T-cell (primary cell): ENCODE measurements at regions not wholly inside any gene's neighbourhood (a gene's known extent, or its start where the extent isn't known, plus 50 kb on each side); places are given as distances from the start of the nearest gene placed in this dataset.

Source experiments
- ATAC-seq, 4 experiments: fragments of 200-7000 bp in 3 of 4; fragments of 150-1000 bp in 1 of 4; cut with Tn5 transposase; replicated peaks in 1 of 4; 1 replicate in 3 of 4; 2 replicates in 1 of 4; pipeline ENCODE4 v1.10.0; 2021; ENCODE audit warnings: moderate library complexity in 3 of 4, mild to moderate bottlenecking in 2 of 4, moderate number of reproducible peaks in 1 of 4
- CTCF ChIA-PET, 2 donors: fragments of 300-600 bp; sonication (Branson Sonifier 250); formaldehyde crosslinking; loops; one replicate each; lab custom pipeline; 2022; ENCODE audit warnings: antibody characterized with exemption in 2 of 2; lab: Charles Lee
- POLR2A ChIA-PET, 2 donors: fragments of 300-600 bp; sonication (Branson Sonifier 250); formaldehyde crosslinking; loops; one replicate each; lab custom pipeline; 2022; ENCODE audit warnings: antibody characterized with exemption in 2 of 2; lab: Charles Lee
- DNase-seq, 35 experiments: peaks; one replicate each; pipeline versions ENCODE4 v3.0.0 to v3.0.0-alpha.2; 2013 to 2023
- H3K27ac ChIP-seq: one replicate; pipeline ENCODE4 v1.5.1; 2013; ENCODE audit warnings: low read length
- H3K27me3 ChIP-seq, 2 experiments: replicated peaks in 1 of 2; 1 replicate in 1 of 2; 2 replicates in 1 of 2; pipeline versions ENCODE4 v1.6.1 to v1.7.0; 2013; ENCODE audit warnings: low read length in 1 of 2, mixed read lengths in 1 of 2; ENCODE audit not compliant: control insufficient read depth in 2 of 2, insufficient read depth in 2 of 2; ENCODE audit errors: extremely low read depth in 1 of 2
- H3K36me3 ChIP-seq, 2 donors: 1 replicate in 1 of 2; 2 replicates in 1 of 2; pipeline versions ENCODE4 v1.6.1 to v1.7.0; 2013; ENCODE audit warnings: low read length in 1 of 2; ENCODE audit not compliant: control insufficient read depth in 2 of 2, insufficient read depth in 1 of 2; ENCODE audit errors: extremely low read depth in 1 of 2
- H3K4me1 ChIP-seq, 2 experiments: 1 replicate in 1 of 2; 2 replicates in 1 of 2; pipeline versions ENCODE4 v1.6.1 to v1.7.0; 2013; ENCODE audit warnings: low read length in 2 of 2, mixed read lengths in 1 of 2; ENCODE audit not compliant: insufficient read depth in 2 of 2, control insufficient read depth in 1 of 2; ENCODE audit errors: extremely low read depth in 1 of 2
- H3K4me3 ChIP-seq, 2 donors: 1 replicate in 1 of 2; 2 replicates in 1 of 2; pipeline versions ENCODE4 v1.5.1 to v1.7.0; 2013; ENCODE audit warnings: mild to moderate bottlenecking in 2 of 2, low read length in 1 of 2, moderate library complexity in 1 of 2; ENCODE audit not compliant: control insufficient read depth in 1 of 2; ENCODE audit errors: extremely low read depth in 1 of 2
- H3K9me3 ChIP-seq: 2 replicates; pipeline ENCODE4 v1.7.0; 2013
- H3K27ac Mint-ChIP-seq, 2 donors: one replicate each; pipeline ENCODE4 v1.8.0; 2020 to 2021; ENCODE audit warnings: mild to moderate bottlenecking in 2 of 2, mixed read lengths in 2 of 2
- H3K27me3 Mint-ChIP-seq, 2 donors: one replicate each; pipeline ENCODE4 v1.8.0; 2021 to 2022; ENCODE audit warnings: mixed read lengths in 2 of 2
- H3K36me3 Mint-ChIP-seq: one replicate; pipeline ENCODE4 v1.8.0; 2021; ENCODE audit warnings: mixed read lengths
- H3K4me1 Mint-ChIP-seq, 3 donors: one replicate each; pipeline ENCODE4 v1.8.0; 2020 to 2022; ENCODE audit warnings: mixed read lengths in 3 of 3, mild to moderate bottlenecking in 1 of 3
- H3K4me3 Mint-ChIP-seq, 3 donors: one replicate each; pipeline ENCODE4 v1.8.0; 2020 to 2022; ENCODE audit warnings: mild to moderate bottlenecking in 3 of 3, mixed read lengths in 3 of 3, moderate library complexity in 3 of 3
- H3K9me3 Mint-ChIP-seq, 3 donors: one replicate each; pipeline ENCODE4 v1.8.0; 2020 to 2022; ENCODE audit warnings: mixed read lengths in 3 of 3
- WGBS: methylation state at CpG from one replicate; pipeline ENCODE4 v1.1.5; 2013; ENCODE audit warnings: missing lambda C conversion rate; ENCODE audit not compliant: insufficient coverage; 5-methylcytosine and 5-hydroxymethylcytosine counted together

DNA sequence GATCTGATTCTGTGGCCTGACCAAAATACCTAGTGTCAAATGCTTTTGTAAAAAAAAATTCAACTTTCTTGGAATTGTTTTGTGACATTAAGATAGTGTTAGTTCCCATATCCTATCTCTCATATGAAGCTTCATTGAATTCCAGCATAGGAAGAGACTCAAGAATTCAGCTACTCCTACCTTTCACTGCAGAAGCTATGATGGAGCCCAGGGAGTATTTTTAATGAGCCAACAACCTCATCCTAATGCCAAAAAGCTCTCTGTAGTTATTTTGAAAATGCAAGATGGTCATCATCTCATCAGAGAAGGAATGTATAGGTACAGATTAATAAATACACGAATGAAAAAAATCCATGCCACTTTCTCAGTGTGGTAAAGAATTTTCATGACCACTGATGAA is 431.2 kb upstream of the SGCG start:
- WGBS: no CpG with 5 or more reads among the region's 1 CpG
- DNase-seq (no peak), ATAC-seq (no peak)
- Histone ChIP-seq H3K27me3 (no peaks in the 10 kb centered on the region), H3K36me3 (no peaks in the 10 kb centered on the region), H3K9me3 (no peaks in the 10 kb centered on the region), H3K27ac (no peak overlapping the region), H3K4me3 (no peak overlapping the region), H3K4me1 (no peaks in the 10 kb centered on the region)
- no peak overlapping the region for H3K4me3 Mint-ChIP-seq
- H3K36me3 Mint-ChIP-seq: no peaks in the 10 kb centered on the region
- POLR2A ChIA-PET: interaction anchor here in 1 of 2 donors (0.7 kb wide), 1 partner anchor 102 kb away, joined by 3 read pairs; no protein-coding TSS in a partner anchor
- H3K4me1 Mint-ChIP-seq: no peaks in the 10 kb centered on the region
- H3K9me3 Mint-ChIP-seq: peaks cover 0 to 8% (median 2%) of the 10 kb centered on the region in 3 donors
- CTCF ChIA-PET: interaction anchor here in 1 of 2 donors (0.6 kb wide), 1 partner anchor 1885 kb away, joined by 4 read pairs; no protein-coding TSS in a partner anchor
- H3K27me3 Mint-ChIP-seq: no peaks in the 10 kb centered on the region
- no peak overlapping the region for H3K27ac Mint-ChIP-seq

- peaks cover 0 to 5% (median 0%) of the 10 kb centered on the region in 3 donors for H3K9me3 Mint-ChIP-seq
- WGBS: no CpG with 5 or more reads among the region's 3 CpGs
- H3K36me3 ChIP-seq: no peaks in the 10 kb centered on the region
- H3K4me1 Mint-ChIP-seq: no peaks in the 10 kb centered on the region
- no peak overlapping the region for H3K27ac Mint-ChIP-seq
- no peaks in the 10 kb centered on the region for H3K27me3 ChIP-seq
- ChIA-PET POLR2A (no interaction called here), CTCF (interaction anchor here in 1 of 2 donors (0.6 kb wide), 1 partner anchor 171 kb away, joined by 3 read pairs; no protein-coding TSS in a partner anchor)
- no peaks in the 10 kb centered on the region for H3K4me1 ChIP-seq
- H3K9me3 ChIP-seq: no peaks in the 10 kb centered on the region
- H3K4me3 Mint-ChIP-seq: no peak overlapping the region
- H3K4me3 ChIP-seq: no peak overlapping the region
- H3K27me3 Mint-ChIP-seq: no peaks in the 10 kb centered on the region
- H3K36me3 Mint-ChIP-seq: no peaks in the 10 kb centered on the region
- no peak overlapping the region for H3K27ac ChIP-seq
- no peak for ATAC-seq
- peak in 1 of 35 experiments; percentile 2 for DNase-seq
Observed at GRCh38 chr13:22757530-22758120, 423.2 kb upstream of the SGCG start.

DNA sequence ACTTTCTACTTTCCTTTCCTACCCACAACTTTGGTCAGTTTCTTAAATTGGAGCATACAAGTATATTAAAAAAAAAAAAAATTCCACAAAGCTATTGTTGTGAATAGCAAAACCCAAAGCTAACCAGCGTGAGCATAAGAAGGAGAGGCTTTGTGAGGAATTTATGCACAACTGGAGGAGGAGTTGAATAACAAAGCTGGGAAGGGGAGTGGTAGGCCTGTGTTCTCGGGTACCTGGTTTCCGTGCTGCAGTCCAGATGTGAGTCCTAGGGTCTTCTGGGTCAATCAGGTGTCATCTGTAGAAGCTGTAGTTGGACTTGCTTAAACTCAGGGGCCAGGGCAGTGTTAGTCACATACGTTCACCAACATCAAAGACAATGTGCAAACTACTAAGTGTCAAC is 422.5 kb upstream of the SGCG start:
- no peaks in the 10 kb centered on the region for H3K27me3 Mint-ChIP-seq
- WGBS: 57% methylated on average over 1 of the region's 4 CpGs
- Histone ChIP-seq H3K27me3 (no peaks in the 10 kb centered on the region), H3K4me3 (no peak overlapping the region), H3K36me3 (no peaks in the 10 kb centered on the region), H3K27ac (no peak overlapping the region), H3K4me1 (no peaks in the 10 kb centered on the region), H3K9me3 (no peaks in the 10 kb centered on the region)
- peaks cover 0 to 5% (median 0%) of the 10 kb centered on the region in 3 donors for H3K9me3 Mint-ChIP-seq
- no peak overlapping the region for H3K27ac Mint-ChIP-seq
- H3K4me3 Mint-ChIP-seq: no peak overlapping the region
- DNase-seq: no peak
- CTCF ChIA-PET: no interaction called here
- ATAC-seq: no peak
- H3K4me1 Mint-ChIP-seq: no peaks in the 10 kb centered on the region
- POLR2A ChIA-PET: no interaction called here
- no peaks in the 10 kb centered on the region for H3K36me3 Mint-ChIP-seq

DNA sequence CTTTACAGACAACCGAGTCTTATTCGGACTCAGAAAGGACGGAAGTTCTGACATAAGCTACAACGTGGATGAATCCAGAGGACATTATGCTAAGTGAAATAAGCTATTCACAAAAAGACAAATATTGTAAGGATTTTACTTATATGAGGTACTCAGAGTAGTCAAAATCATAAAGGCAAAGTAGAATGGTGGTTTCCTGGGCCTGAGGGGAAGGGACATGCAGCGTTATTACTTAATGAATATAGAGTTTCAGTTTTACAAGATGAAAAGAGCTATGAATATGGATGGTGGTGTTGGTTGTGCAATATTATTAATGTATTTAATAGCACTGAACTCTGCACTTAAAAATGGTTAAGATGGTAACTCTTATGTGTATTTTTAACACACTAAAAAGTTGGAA is 419.1 kb upstream of the SGCG start:
- ChIA-PET CTCF (no interaction called here), POLR2A (no interaction called here)
- Mint-ChIP-seq H3K9me3 (no peaks in the 10 kb centered on the region), H3K4me1 (no peaks in the 10 kb centered on the region), H3K27me3 (no peaks in the 10 kb centered on the region), H3K36me3 (no peaks in the 10 kb centered on the region), H3K4me3 (no peak overlapping the region), H3K27ac (no peak overlapping the region)
- H3K4me1 ChIP-seq: no peaks in the 10 kb centered on the region
- WGBS: 63% methylated on average over 4 of the region's 5 CpGs
- ATAC-seq (no peak), DNase-seq (no peak)
- no peak overlapping the region for H3K4me3 ChIP-seq
- no peaks in the 10 kb centered on the region for H3K27me3 ChIP-seq
- H3K9me3 ChIP-seq: no peaks in the 10 kb centered on the region
- no peak overlapping the region for H3K27ac ChIP-seq
- H3K36me3 ChIP-seq: no peaks in the 10 kb centered on the region

DNA sequence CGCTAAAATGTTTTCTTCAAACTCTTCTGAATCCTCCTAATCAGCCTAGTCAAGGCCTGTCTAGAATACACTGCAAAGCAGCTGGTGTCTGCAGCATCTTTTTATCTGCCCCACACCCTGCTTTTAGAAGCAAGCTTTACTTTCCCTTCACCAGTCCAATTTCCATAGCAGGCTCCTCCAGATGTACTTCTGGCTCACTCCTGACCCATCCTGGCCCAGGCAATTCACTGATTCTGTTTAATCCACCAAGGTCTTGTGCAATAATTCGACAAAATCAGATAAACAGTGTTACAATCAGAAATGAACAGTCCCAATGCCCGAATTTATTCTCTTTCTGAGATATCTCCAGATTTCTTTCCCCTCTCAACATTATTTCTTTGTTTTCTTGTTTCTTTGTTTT is 415.2 kb upstream of the SGCG start:
- ATAC-seq (no peak), DNase-seq (no peak)
- no peaks in the 10 kb centered on the region for H3K9me3 Mint-ChIP-seq
- H3K27ac ChIP-seq: no peak overlapping the region
- CTCF ChIA-PET: no interaction called here
- no peak overlapping the region for H3K27ac Mint-ChIP-seq
- H3K27me3 Mint-ChIP-seq: no peaks in the 10 kb centered on the region
- H3K4me3 ChIP-seq: no peak overlapping the region
- H3K9me3 ChIP-seq: no peaks in the 10 kb centered on the region
- WGBS: 43% methylated on average over 1 of the region's 3 CpGs
- no peaks in the 10 kb centered on the region for H3K4me1 Mint-ChIP-seq
- POLR2A ChIA-PET: no interaction called here
- H3K4me3 Mint-ChIP-seq: no peak overlapping the region
- H3K27me3 ChIP-seq: no peaks in the 10 kb centered on the region
- H3K4me1 ChIP-seq: no peaks in the 10 kb centered on the region
- no peaks in the 10 kb centered on the region for H3K36me3 Mint-ChIP-seq
- H3K36me3 ChIP-seq: no peaks in the 10 kb centered on the region

GRCh38 chr13:22770891-22771290 is 409.9 kb upstream of the SGCG start:
- DNase-seq (no peak), ATAC-seq (no peak)
- 87% methylated on average over 22 of the region's 23 CpGs for WGBS
- ChIA-PET CTCF (no interaction called here), POLR2A (no interaction called here)
- H3K27me3 ChIP-seq: peaks cover 0 to 9% of the 10 kb centered on the region in 2 experiments
- H3K27ac ChIP-seq: no peak overlapping the region
- Mint-ChIP-seq H3K4me1 (no peaks in the 10 kb centered on the region), H3K27me3 (peaks cover 2 to 6% of the 10 kb centered on the region in 2 donors), H3K4me3 (no peak overlapping the region), H3K27ac (no peak overlapping the region), H3K36me3 (no peaks in the 10 kb centered on the region), H3K9me3 (peaks cover 0 to 2% (median 0%) of the 10 kb centered on the region in 3 donors)
- H3K9me3 ChIP-seq: no peaks in the 10 kb centered on the region
- no peaks in the 10 kb centered on the region for H3K4me1 ChIP-seq
- no peaks in the 10 kb centered on the region for H3K36me3 ChIP-seq
- H3K4me3 ChIP-seq: no peak overlapping the region
